GM12875 (cell line): ENCODE measurements at regions not wholly inside any gene's neighbourhood (a gene's known extent, or its start where the extent isn't known, plus 50 kb on each side); places are given as distances from the start of the nearest gene placed in this dataset.

Source experiments
- H3K4me3 ChIP-seq: one replicate; pipeline ENCODE4 v1.5.1; 2011; ENCODE audit warnings: low read depth, low read length, control low read depth
- TF ChIP-seq, protein P1 (sequence below): IDR thresholded peaks from 2 replicates; pipeline ENCODE4 v1.5.1; 2011; ENCODE audit warnings: low read depth, mild to moderate bottlenecking, control low read depth, inconsistent platforms, low read length, moderate library complexity, borderline replicate concordance; ENCODE audit not compliant: insufficient read depth

DNA sequence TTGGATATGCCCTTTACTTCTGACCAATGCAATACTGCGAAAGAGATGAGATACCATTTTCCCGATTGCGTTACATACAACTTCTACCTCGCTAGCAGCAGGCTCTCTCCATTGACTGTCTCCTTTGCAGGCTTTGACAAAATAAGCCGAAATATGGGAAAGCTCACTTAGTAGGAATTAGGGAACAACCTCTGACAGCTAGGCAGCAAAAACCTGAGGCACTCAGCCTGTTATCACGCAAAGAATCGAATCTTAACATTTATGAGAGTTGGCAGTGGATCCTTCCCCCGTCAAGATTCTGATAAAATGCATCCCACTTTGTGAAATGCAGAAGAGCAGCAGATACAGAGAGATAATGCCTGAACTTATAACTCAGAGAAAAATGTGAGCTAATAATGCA is 1379.5 kb upstream of the PCDH9 start:
- no peak overlapping the region for H3K4me3 ChIP-seq
- TF ChIP-seq, protein P1, sequence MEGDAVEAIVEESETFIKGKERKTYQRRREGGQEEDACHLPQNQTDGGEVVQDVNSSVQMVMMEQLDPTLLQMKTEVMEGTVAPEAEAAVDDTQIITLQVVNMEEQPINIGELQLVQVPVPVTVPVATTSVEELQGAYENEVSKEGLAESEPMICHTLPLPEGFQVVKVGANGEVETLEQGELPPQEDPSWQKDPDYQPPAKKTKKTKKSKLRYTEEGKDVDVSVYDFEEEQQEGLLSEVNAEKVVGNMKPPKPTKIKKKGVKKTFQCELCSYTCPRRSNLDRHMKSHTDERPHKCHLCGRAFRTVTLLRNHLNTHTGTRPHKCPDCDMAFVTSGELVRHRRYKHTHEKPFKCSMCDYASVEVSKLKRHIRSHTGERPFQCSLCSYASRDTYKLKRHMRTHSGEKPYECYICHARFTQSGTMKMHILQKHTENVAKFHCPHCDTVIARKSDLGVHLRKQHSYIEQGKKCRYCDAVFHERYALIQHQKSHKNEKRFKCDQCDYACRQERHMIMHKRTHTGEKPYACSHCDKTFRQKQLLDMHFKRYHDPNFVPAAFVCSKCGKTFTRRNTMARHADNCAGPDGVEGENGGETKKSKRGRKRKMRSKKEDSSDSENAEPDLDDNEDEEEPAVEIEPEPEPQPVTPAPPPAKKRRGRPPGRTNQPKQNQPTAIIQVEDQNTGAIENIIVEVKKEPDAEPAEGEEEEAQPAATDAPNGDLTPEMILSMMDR = no peak

DNA sequence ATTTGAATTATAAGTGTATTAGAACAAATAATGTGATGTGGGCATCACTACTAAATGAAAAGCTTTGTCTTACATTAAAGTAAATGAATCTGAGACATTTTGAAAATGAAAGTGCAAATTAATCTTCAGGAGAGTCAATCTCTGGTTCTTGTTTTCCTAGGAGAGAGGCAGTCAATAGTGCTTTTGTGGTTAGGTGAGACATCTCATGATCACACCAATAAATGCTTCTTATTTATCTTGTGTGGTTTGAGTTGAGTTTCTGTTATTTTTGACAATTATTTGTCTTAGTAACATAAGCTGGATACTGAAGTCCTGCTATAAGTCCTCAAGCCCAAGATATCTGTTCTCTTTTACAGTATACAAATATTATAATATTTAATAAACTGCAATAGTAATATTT is 1378.0 kb upstream of the PCDH9 start:
- TF ChIP-seq, protein P1 = no peak
- no peak overlapping the region for H3K4me3 ChIP-seq

DNA sequence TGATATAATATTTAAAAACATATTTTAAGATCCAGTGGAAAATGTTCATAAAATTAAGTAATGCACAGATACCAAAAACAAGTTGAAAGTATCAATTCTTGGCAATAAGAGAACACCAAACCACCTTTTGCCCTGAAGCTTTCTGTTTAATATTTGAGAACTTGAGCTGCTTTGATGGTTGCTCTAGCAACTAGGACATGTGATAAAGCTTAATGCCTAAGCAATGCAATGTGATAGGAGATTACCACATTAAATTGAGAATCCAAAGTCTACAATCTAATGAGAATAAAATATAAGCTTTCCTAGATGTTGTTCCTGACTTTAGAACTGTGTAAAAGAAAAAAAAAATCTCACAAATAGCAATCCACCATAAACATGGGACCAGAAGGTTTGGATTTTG is 1367.5 kb upstream of the PCDH9 start:
- TF ChIP-seq, protein P1 = no peak
- H3K4me3 ChIP-seq = no peak overlapping the region

DNA sequence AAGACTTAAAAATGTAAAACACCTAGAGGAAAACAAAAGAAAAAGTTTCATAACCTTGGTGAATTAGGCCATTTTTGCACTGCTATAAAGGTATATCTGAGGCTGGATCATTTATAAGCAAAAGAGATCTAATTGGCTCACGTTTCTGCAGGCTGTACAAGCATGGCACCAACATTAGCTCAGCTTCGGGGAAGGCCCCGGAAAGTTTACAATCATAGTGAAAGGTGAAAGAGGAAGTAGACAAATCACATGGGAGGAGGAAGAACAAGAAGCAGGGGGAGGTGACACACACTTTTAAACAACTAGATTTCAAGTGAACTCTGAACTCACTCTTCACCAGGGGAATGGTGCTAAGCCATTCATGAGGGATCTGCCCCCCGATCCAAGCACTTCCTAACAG is 1358.5 kb upstream of the PCDH9 start:
- H3K4me3 ChIP-seq = no peak overlapping the region
- TF ChIP-seq, protein P1 = no peak

DNA sequence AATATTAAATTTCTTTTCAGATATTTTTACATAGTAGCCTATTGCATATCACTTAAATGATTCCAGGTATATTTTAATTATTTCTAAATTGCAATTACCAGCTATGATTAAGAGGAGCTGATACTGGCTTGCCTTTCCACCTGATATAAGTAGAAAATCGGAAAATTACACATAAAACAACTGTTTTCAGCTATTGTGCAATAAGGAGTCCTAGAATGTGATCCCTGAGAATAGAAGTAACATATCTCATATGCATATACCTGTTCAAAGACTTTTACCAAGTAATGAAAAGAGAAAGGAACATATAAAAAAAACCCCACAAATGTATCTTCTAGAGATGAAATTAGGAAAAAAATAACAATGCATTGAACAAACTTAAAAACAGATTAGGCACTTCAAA is 1354.6 kb upstream of the PCDH9 start:
- no peak overlapping the region for H3K4me3 ChIP-seq
- TF ChIP-seq, protein P1 = no peak

DNA sequence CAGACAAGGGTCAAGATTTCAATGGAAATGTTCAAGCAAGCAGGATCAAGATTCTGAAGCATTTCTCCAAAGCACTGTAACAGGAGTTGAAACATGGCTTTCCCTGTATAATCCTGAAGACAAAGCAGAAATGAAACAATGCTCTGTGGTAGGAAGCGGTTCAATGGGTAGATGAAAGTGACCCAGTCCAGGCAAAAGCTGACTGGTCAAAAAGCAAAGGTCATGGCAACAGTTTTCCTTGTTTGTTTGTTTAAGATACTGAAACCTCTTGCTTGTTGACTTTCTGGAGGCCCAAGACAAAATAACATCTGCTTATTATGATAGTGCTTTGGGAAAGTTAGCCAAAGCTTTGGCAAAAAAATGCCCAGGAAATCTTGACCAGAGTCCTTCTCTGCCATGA is 1343.9 kb upstream of the PCDH9 start:
- TF ChIP-seq, protein P1 = no peak
- no peak overlapping the region for H3K4me3 ChIP-seq

DNA sequence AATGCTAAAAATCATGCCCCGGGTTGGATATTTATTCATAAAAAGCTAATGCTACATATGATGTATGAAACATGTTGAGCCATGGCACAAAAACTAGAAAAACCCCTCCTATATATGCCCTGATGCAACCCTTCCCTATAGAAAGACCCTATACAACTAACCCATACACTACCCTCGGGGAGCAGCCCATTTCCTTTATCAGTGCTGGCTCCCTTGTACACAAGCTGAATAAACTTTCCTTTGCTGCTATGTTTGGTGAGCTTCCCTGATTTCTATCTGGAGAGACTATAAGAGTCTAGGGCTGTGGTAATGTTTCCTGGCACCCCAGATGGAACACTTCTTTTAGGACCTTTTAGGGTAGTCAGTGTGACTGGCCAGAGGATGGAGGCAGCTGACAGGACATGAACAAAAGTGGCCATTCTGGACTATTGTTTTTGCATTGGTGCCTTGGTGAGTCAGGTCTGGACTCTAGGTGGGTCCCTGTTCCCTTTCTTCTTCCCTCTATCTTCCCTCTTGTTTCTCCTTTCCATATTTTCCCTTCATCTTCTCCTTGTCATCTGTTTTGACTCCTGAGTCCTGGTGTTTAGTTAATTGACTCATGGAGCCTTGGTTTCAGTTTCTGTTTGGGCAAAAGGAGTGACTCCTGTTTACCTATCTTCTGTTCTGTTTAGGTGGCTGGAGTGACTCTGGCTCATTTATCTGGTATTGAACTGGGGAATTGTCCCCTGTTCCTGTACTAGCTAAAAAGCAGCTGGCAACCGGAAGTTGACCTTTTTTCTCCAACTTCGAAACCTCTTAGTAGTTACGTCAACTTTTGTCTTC is 1321.8 kb upstream of the PCDH9 start:
- TF ChIP-seq, protein P1 = no peak
- H3K4me3 ChIP-seq = no peak overlapping the region
